GM21619 (cell line): ENCODE measurements at regions not wholly inside any gene's neighbourhood (a gene's known extent, or its start where the extent isn't known, plus 50 kb on each side); places are given as distances from the start of the nearest gene placed in this dataset.
"Not testable (repeated sequence)": the region's sequence is repeated elsewhere in the genome, so short reads cannot be mapped to it uniquely, and the experiment has no call there.

Source experiments
- ATAC-seq: cut with Tn5 transposase; IDR thresholded peaks from one replicate; pipeline ENCODE4 v1.9.1; 2021; ENCODE audit not compliant: unreplicated experiment

GRCh38 chr1:143905214-143906179 is 66.3 kb downstream of the FAM72C start:
- ATAC-seq = not testable (repeated sequence)

GRCh38 chr1:143904622-143904979 is 67.2 kb downstream of the FAM72C start:
- ATAC-seq = not testable (repeated sequence)

- ATAC-seq = not testable (repeated sequence)
These were observed 67.7 kb downstream of the FAM72C start for GRCh38 chr1:143903899-143904621.

- not testable (repeated sequence) for ATAC-seq
These were observed 75.4 kb downstream of the FAM72C start for GRCh38 chr1:143896377-143896776.

- peak; percentile 89 for ATAC-seq
These were observed 86.7 kb downstream of the FAM72C start for GRCh38 chr1:143884932-143885574.

GRCh38 chr1:143884532-143884931 is 87.3 kb downstream of the FAM72C start:
- ATAC-seq = peak; percentile 91

- ATAC-seq = not testable (repeated sequence)
These were observed 91.8 kb downstream of the FAM72C start for GRCh38 chr1:143879757-143880536.

GRCh38 chr1:143875947-143876346 is 95.8 kb downstream of the FAM72C start:
- ATAC-seq = not testable (repeated sequence)

- not testable (repeated sequence) for ATAC-seq
These were observed 97.2 kb downstream of the FAM72C start for GRCh38 chr1:143874625-143875024.

- ATAC-seq = not testable (repeated sequence)
These were observed 98.1 kb downstream of the FAM72C start for GRCh38 chr1:143873650-143874049.

- not testable (repeated sequence) for ATAC-seq
These were observed 101.4 kb downstream of the FAM72C start for GRCh38 chr1:143870388-143870787.

- ATAC-seq = not testable (repeated sequence)
These were observed 104.1 kb downstream of the FAM72C start for GRCh38 chr1:143867590-143868220.

- peak; percentile 82 for ATAC-seq
These were observed 107.8 kb downstream of the FAM72C start for GRCh38 chr1:143863901-143864520.

- not testable (repeated sequence) for ATAC-seq
These were observed 109.1 kb downstream of the FAM72C start for GRCh38 chr1:143862722-143863121.

GRCh38 chr1:143861306-143861705 is 110.5 kb downstream of the FAM72C start:
- ATAC-seq = not testable (repeated sequence)

- not testable (repeated sequence) for ATAC-seq
These were observed 115.9 kb downstream of the FAM72C start for GRCh38 chr1:143855867-143856266.

- not testable (repeated sequence) for ATAC-seq
These were observed 117.7 kb downstream of the FAM72C start for GRCh38 chr1:143854069-143854468.

GRCh38 chr1:143850637-143851036 is 121.1 kb downstream of the FAM72C start:
- ATAC-seq = not testable (repeated sequence)

GRCh38 chr1:143848859-143849258 is 122.9 kb downstream of the FAM72C start:
- not testable (repeated sequence) for ATAC-seq
